IMR-90 (cell line): ENCODE measurements at regions not wholly inside any gene's neighbourhood (a gene's known extent, or its start where the extent isn't known, plus 50 kb on each side); places are given as distances from the start of the nearest gene placed in this dataset.

Experiments
- ATAC-seq: fragments of 200-7000 bp; cut with Tn5 transposase; 2 replicates; pipeline ENCODE4 v1.9.1; 2020; ENCODE audit warnings: low read depth, mild to moderate bottlenecking, moderate library complexity
- BruUV-seq: library from RNA; stranded (reverse); fragments of 400-500 nt; replicated peaks from 2 replicates; lab custom pipeline; 2021; lab: Mats Ljungman, UMichigan
- CTCF ChIA-PET: fragments of 300-600 bp; formaldehyde crosslinking; extraction: SDS; loops from one replicate; lab custom pipeline; 2021; ENCODE audit warnings: antibody characterized with exemption; lab: Yijun Ruan, JAX
- POLR2A ChIA-PET: fragments of 300-600 bp; sonication (Branson Sonifier 250); formaldehyde crosslinking; loops from one replicate; lab custom pipeline; 2022; ENCODE audit warnings: antibody characterized with exemption; ENCODE audit not compliant: unreplicated experiment; lab: Charles Lee
- DNase-seq: peaks from one replicate; pipeline ENCODE4 v3.0.0; 2013
- H2AFZ ChIP-seq: replicated peaks from 2 replicates; pipeline ENCODE3; 2013; ENCODE audit warnings: low read length, mild to moderate bottlenecking; ENCODE audit not compliant: poor library complexity
- H2AK5ac ChIP-seq: 2 replicates; pipeline ENCODE4 v1.6.1; 2013; ENCODE audit warnings: low read depth, low read length, inconsistent platforms
- H2AK9ac ChIP-seq: replicated peaks from 2 replicates; pipeline ENCODE3; 2013; ENCODE audit warnings: mild to moderate bottlenecking, low read depth, low read length, moderate library complexity; ENCODE audit not compliant: poor library complexity
- H2BK120ac ChIP-seq: 2 replicates; pipeline ENCODE4 v1.6.1; 2013; ENCODE audit warnings: low read depth, low read length, inconsistent platforms
- H2BK15ac ChIP-seq: 3 replicates; pipeline ENCODE4 v1.6.1; 2013; ENCODE audit warnings: low read depth, low read length, inconsistent platforms
- H2BK20ac ChIP-seq: 2 replicates; pipeline ENCODE4 v1.6.1; 2013; ENCODE audit warnings: low read depth, mild to moderate bottlenecking, inconsistent platforms, low read length, moderate library complexity
- H2BK5ac ChIP-seq: 2 replicates; pipeline ENCODE4 v1.6.1; 2013; ENCODE audit warnings: mild to moderate bottlenecking, low read depth, low read length, inconsistent platforms; ENCODE audit not compliant: poor library complexity, severe bottlenecking
- H3K14ac ChIP-seq: replicated peaks from 2 replicates; pipeline ENCODE4 v1.6.1; 2013; ENCODE audit warnings: low read depth, low read length, inconsistent platforms
- H3K18ac ChIP-seq: 2 replicates; pipeline ENCODE4 v1.6.1; 2013; ENCODE audit warnings: low read depth, low read length, control low read depth
- H3K23ac ChIP-seq: 2 replicates; pipeline ENCODE4 v1.6.1; 2013; ENCODE audit warnings: low read depth, low read length, inconsistent platforms
- H3K27ac ChIP-seq: 2 replicates; pipeline ENCODE4 v1.5.1; 2013; ENCODE audit warnings: mild to moderate bottlenecking, control low read depth, low read length; ENCODE audit not compliant: insufficient read depth
- H3K27me3 ChIP-seq: 2 replicates; pipeline ENCODE4 v1.6.1; 2013; ENCODE audit warnings: low read length; ENCODE audit not compliant: control insufficient read depth, insufficient read depth
- H3K36me3 ChIP-seq: 2 replicates; pipeline ENCODE4 v1.6.1; 2013; ENCODE audit warnings: low read length, mixed read lengths; ENCODE audit not compliant: control insufficient read depth, insufficient read depth
- H3K4ac ChIP-seq: 2 replicates; pipeline ENCODE4 v1.6.1; 2013; ENCODE audit warnings: low read depth, low read length, inconsistent platforms
- H3K4me1 ChIP-seq: 2 replicates; pipeline ENCODE4 v1.6.1; 2013; ENCODE audit warnings: low read length, mixed read lengths; ENCODE audit not compliant: control insufficient read depth, insufficient read depth
- H3K4me2 ChIP-seq: 2 replicates; pipeline ENCODE4 v1.6.1; 2013; ENCODE audit warnings: low read depth, mild to moderate bottlenecking, control low read depth, low read length, moderate library complexity
- H3K4me3 ChIP-seq: 2 replicates; pipeline ENCODE4 v1.5.1; 2013; ENCODE audit warnings: low read depth, mild to moderate bottlenecking, control low read depth, low read length, moderate library complexity; ENCODE audit not compliant: insufficient read depth
- H3K56ac ChIP-seq: 2 replicates; pipeline ENCODE4 v1.6.1; 2013; ENCODE audit warnings: low read length, inconsistent platforms; ENCODE audit not compliant: insufficient read depth; ENCODE audit errors: extremely low read depth
- H3K79me1 ChIP-seq, 2 experiments: 2 replicates each; pipeline ENCODE4 v1.6.1; 2013; ENCODE audit warnings: low read length in 2 of 2, inconsistent platforms in 1 of 2, low read depth in 1 of 2
- H3K9ac ChIP-seq: 2 replicates; pipeline ENCODE4 v1.6.1; 2013; ENCODE audit warnings: low read depth, low read length, control low read depth
- H3K9me1 ChIP-seq: 2 replicates; pipeline ENCODE4 v1.6.1; 2013; ENCODE audit warnings: low read length, inconsistent platforms; ENCODE audit not compliant: insufficient read depth
- H3K9me3 ChIP-seq: 2 replicates; pipeline ENCODE4 v1.6.1; 2013; ENCODE audit warnings: low read length; ENCODE audit not compliant: control insufficient read depth, insufficient read depth
- H4K20me1 ChIP-seq: 2 replicates; pipeline ENCODE4 v1.6.1; 2013; ENCODE audit warnings: low read length, inconsistent platforms; ENCODE audit not compliant: insufficient read depth
- H4K5ac ChIP-seq: 2 replicates; pipeline ENCODE4 v1.6.1; 2013; ENCODE audit warnings: mild to moderate bottlenecking, low read depth, low read length, control low read depth
- H4K8ac ChIP-seq, 2 experiments: 2 replicates each; pipeline ENCODE4 v1.6.1; 2013; ENCODE audit warnings: low read depth in 2 of 2, low read length in 2 of 2, control low read depth in 1 of 2, inconsistent platforms in 1 of 2
- H4K91ac ChIP-seq: 2 replicates; pipeline ENCODE4 v1.6.1; 2013; ENCODE audit warnings: low read depth, low read length, inconsistent platforms; ENCODE audit not compliant: insufficient read depth
- BHLHE40 ChIP-seq: fragments of 150-350 bp; IDR thresholded peaks from 2 replicates; pipeline ENCODE4 v1.6.1; 2016; ENCODE audit warnings: mild to moderate bottlenecking, low read depth, low read length
- CEBPB ChIP-seq: IDR thresholded peaks from 2 replicates; pipeline ENCODE4 v1.6.1; 2012; ENCODE audit warnings: low read depth, low read length, improper control_type of control experiment
- CHD1 ChIP-seq: IDR thresholded peaks from 2 replicates; pipeline ENCODE4 v1.6.1; 2012; ENCODE audit warnings: low read depth, low read length, improper control_type of control experiment
- NFE2L2 ChIP-seq: fragments of 150-350 bp; IDR thresholded peaks from 2 replicates; pipeline ENCODE4 v1.6.1; 2016; ENCODE audit warnings: low read depth, mild to moderate bottlenecking, low read length
- RAD21 ChIP-seq: IDR thresholded peaks from 2 replicates; pipeline ENCODE4 v1.6.1; 2012; ENCODE audit warnings: low read length, improper control_type of control experiment
- RFX5 ChIP-seq: IDR thresholded peaks from 2 replicates; pipeline ENCODE4 v1.8.0; 2012; ENCODE audit warnings: low read depth, mild to moderate bottlenecking, low read length, moderate library complexity
- WGBS, 2 experiments: methylation state at CpG; one replicate each; pipeline versions ENCODE4 v1.1.5 to v1.1.7; 2013; ENCODE audit warnings: missing lambda C conversion rate in 2 of 2; ENCODE audit not compliant: insufficient read length in 1 of 2; ENCODE audit errors: extremely low coverage in 2 of 2; 5-methylcytosine and 5-hydroxymethylcytosine counted together
- dilution Hi-C: fragments of 300-500 bp; cut with HindIII; formaldehyde crosslinking; loops from one replicate; pipeline ENCODE4 v1.14.3; 2018; ENCODE audit warnings: low sequenced_read_pairs; ENCODE audit not compliant: unreplicated experiment
- in situ Hi-C: fragments of 300-500 bp; cut with MboI; formaldehyde crosslinking; loops from 3 replicates; pipeline ENCODE4 v1.14.3; 2019; ENCODE audit warnings: low sequenced_read_pairs, inconsistent platforms, mixed read lengths
- intact Hi-C: fragments of 100-400 bp; cut with micrococcal nuclease; formaldehyde crosslinking; loops from 2 replicates; pipeline ENCODE4 v1.10.0; 2022

DNA sequence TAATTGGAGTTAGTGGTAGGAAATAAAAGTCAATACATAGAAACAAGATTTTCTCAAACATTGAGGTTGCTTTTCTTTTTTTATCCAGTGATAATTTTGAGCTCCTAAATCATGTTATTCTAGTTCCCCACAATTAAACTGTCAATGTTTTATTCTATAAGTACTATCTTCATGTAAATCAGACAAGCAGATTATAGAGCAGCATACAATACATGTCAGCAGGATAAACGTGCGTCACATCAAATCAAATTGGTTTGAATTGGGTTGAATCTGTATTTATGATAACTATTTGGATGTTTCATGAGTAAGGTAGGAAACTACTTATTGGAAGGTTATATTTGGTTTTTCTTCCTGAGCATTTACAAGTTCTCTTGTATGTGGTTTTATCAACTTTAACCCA is 2028.7 kb downstream of the NCAM2 start:
- ATAC-seq (no peak), DNase-seq (no peak)
- no peak overlapping the region for H3K18ac ChIP-seq
- no peak overlapping the region for H3K14ac ChIP-seq
- no peak overlapping the region for H2BK20ac ChIP-seq
- H2BK15ac ChIP-seq = no peak overlapping the region
- ChIA-PET CTCF (no interaction called here), POLR2A (no interaction called here)
- no peak overlapping the region for H3K4me3 ChIP-seq
- H3K23ac ChIP-seq = no peak overlapping the region
- no peak overlapping the region for H2AFZ ChIP-seq
- no CpG with 5 or more reads among the region's 2 CpGs for WGBS, 2 experiments
- dilution Hi-C loops = no loop called here
- H4K91ac ChIP-seq = no peak overlapping the region
- no peaks in the 10 kb centered on the region for H3K4me1 ChIP-seq
- H3K9ac ChIP-seq = no peak overlapping the region
- H4K5ac ChIP-seq = no peak overlapping the region
- no peak overlapping the region for H2BK120ac ChIP-seq
- peaks cover 5% of the 10 kb centered on the region for H3K9me3 ChIP-seq
- no peak overlapping the region for H2BK5ac ChIP-seq
- no peak overlapping the region for H4K8ac ChIP-seq
- no peaks in the 10 kb centered on the region for H4K20me1 ChIP-seq
- intact Hi-C loops = no loop called here
- H3K27me3 ChIP-seq = no peaks in the 10 kb centered on the region
- no peak overlapping the region for H2AK5ac ChIP-seq
- H3K9me1 ChIP-seq = no peaks in the 10 kb centered on the region
- no peaks in the 10 kb centered on the region for H3K36me3 ChIP-seq
- no peak overlapping the region for H3K4ac ChIP-seq
- H3K56ac ChIP-seq = no peak overlapping the region
- no peak overlapping the region for H3K27ac ChIP-seq
- no peak overlapping the region for H3K4me2 ChIP-seq
- in situ Hi-C loops = no loop called here
- no TSS peak for BruUV-seq
- H3K79me1 ChIP-seq = no peaks in the 10 kb centered on the region
- no peak for TF ChIP-seq NFE2L2
- no peak for TF ChIP-seq RFX5
- no peak for TF ChIP-seq BHLHE40
- no peak for TF ChIP-seq CEBPB
- no peak for TF ChIP-seq CHD1
- no peak for TF ChIP-seq RAD21
- no peak overlapping the region for H2AK9ac ChIP-seq
